Stromal cell of bone marrow (primary cell): ENCODE measurements at regions not wholly inside any gene's neighbourhood (a gene's known extent, or its start where the extent isn't known, plus 50 kb on each side); places are given as distances from the start of the nearest gene placed in this dataset.

ENCODE experiments used
- DNase-seq: peaks from one replicate; pipeline ENCODE4 v3.0.0-alpha.2; 2012; ENCODE audit warnings: low read depth

DNA sequence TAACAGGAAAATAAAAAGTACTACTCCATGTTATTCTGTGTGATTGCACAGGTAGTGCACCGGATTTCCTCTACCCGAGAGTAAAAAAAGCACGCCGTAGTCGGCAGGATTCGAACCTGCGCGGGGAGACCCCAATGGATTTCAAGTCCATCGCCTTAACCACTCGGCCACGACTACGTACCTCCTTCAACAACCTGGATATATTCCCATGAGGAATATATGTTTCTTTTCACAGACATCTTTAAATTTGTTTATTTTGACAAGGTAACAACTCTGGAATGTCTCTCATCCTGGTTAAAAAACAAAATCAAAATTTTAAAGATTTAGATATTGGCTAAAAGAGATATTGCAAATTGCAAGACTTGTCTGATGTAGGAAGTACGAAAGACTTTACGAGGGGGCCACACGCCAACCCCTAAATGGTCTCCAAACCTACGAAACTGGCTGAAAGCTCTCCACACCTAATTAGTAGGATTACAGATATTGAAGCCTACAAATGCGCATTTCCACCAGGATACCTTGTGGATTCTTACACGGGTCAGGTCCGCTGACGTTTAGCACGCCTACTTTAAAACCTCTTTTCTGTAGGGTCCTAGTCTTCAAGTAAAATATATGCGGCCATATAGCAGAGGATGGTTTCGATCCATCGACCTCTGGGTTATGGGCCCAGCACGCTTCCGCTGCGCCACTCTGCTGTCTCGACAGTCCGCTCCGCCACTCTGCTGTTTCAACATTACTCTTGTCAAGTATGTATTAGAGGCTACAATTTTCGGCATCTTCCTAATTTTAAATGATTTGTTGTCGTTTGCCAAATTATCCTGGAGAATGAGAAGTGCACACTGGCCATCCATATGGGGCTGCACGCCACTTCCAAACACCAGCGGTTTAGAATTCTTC, 52.2 kb upstream of the BTN3A2 start:
- DNase-seq, result no peak
